Neural progenitor cell (in vitro differentiated cells): ENCODE measurements at regions not wholly inside any gene's neighbourhood (a gene's known extent, or its start where the extent isn't known, plus 50 kb on each side); places are given as distances from the start of the nearest gene placed in this dataset.

Experiments used
- DNase-seq: peaks from one replicate; pipeline ENCODE4 v3.0.0-alpha.2; 2016; ENCODE audit warnings: low spot score
- H2AFZ ChIP-seq: fragments of 200-600 bp; sonication (generic); replicated peaks from 2 replicates; pipeline ENCODE4 v1.6.1; 2016; ENCODE audit warnings: antibody characterized with exemption
- H3F3A ChIP-seq: fragments of 200-600 bp; sonication (generic); 2 replicates; pipeline ENCODE4 v1.6.1; 2016; ENCODE audit warnings: antibody characterized with exemption, low read depth
- H3K27ac ChIP-seq: fragments of 200-600 bp; sonication (generic); 2 replicates; pipeline ENCODE4 v1.5.1; 2016; ENCODE audit warnings: mild to moderate bottlenecking
- H3K27me3 ChIP-seq: fragments of 200-600 bp; sonication (generic); 2 replicates; pipeline ENCODE4 v1.6.1; 2016; ENCODE audit warnings: mild to moderate bottlenecking, moderate library complexity
- H3K36me3 ChIP-seq: fragments of 200-600 bp; sonication (generic); 2 replicates; pipeline ENCODE4 v1.5.1; 2016
- H3K4me1 ChIP-seq: fragments of 200-600 bp; sonication (generic); 2 replicates; pipeline ENCODE4 v1.6.1; 2016; ENCODE audit warnings: mixed run types
- H3K4me2 ChIP-seq: fragments of 200-600 bp; sonication (generic); 2 replicates; pipeline ENCODE4 v1.6.1; 2016
- H3K4me3 ChIP-seq: fragments of 200-600 bp; sonication (generic); 2 replicates; pipeline ENCODE4 v1.5.1; 2016
- H3K79me2 ChIP-seq: fragments of 200-600 bp; sonication (generic); 2 replicates; pipeline ENCODE4 v1.6.1; 2016; ENCODE audit warnings: low read depth
- H3K9ac ChIP-seq: fragments of 200-600 bp; sonication (generic); 2 replicates; pipeline ENCODE4 v1.6.1; 2016
- H3K9me3 ChIP-seq: fragments of 200-600 bp; sonication (generic); 2 replicates; pipeline ENCODE4 v1.5.1; 2016; ENCODE audit warnings: low read depth
- H4K20me1 ChIP-seq: fragments of 200-600 bp; sonication (generic); 2 replicates; pipeline ENCODE4 v1.6.1; 2016; ENCODE audit warnings: low read depth
- H3K27ac Mint-ChIP-seq: 3 replicates; pipeline ENCODE4 v1.8.0; 2021; ENCODE audit warnings: mixed read lengths
- H3K27me3 Mint-ChIP-seq: 2 replicates; pipeline ENCODE4 v1.8.0; 2022; ENCODE audit warnings: low read depth, mild to moderate bottlenecking, inconsistent platforms, moderate library complexity, mixed read lengths; ENCODE audit not compliant: insufficient read depth
- H3K36me3 Mint-ChIP-seq: 3 replicates; pipeline ENCODE4 v1.8.0; 2021; ENCODE audit warnings: mixed read lengths
- H3K4me1 Mint-ChIP-seq: 3 replicates; pipeline ENCODE4 v1.8.0; 2021; ENCODE audit warnings: mixed read lengths
- H3K4me3 Mint-ChIP-seq: 3 replicates; pipeline ENCODE4 v1.8.0; 2021; ENCODE audit warnings: mild to moderate bottlenecking, moderate library complexity, mixed read lengths
- H3K9me3 Mint-ChIP-seq: 3 replicates; pipeline ENCODE4 v1.8.0; 2020; ENCODE audit warnings: mixed read lengths
- CTCF ChIP-seq: fragments of 200-600 bp; sonication (generic); IDR thresholded peaks from 2 replicates; pipeline ENCODE4 v1.5.1; 2017; ENCODE audit warnings: antibody characterized with exemption, mild to moderate bottlenecking
- EZH2 ChIP-seq: fragments of 200-600 bp; sonication (generic); IDR thresholded peaks from 2 replicates; pipeline ENCODE4 v1.6.1; 2017; ENCODE audit warnings: antibody characterized with exemption, mild to moderate bottlenecking, moderate library complexity
- EZH2phosphoT487 ChIP-seq: fragments of 200-600 bp; sonication (generic); IDR thresholded peaks from 2 replicates; pipeline ENCODE4 v1.6.1; 2017; ENCODE audit warnings: antibody characterized with exemption

DNA sequence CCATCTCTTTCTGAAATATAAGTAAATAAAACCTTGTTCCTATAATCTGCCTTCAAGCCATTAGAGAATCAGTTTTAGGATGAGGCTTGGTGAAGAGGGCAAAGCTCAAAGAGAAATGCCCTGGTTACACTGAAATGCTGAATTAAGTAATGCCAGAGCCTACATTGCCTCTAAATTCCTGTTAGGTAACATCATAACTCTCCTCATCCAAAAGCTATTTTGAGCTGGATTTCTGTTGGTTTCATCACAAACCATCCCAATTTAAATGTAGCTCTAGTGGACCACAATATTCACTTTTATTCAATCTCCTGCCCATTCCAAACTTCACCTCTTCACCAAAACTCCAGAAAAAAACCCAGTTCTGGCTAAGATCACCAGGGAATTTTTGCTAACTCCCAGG lies 1319.7 kb upstream of the TENM3 start:
- Histone ChIP-seq H3K4me1 (no peaks in the 10 kb centered on the region), H4K20me1 (no peaks in the 10 kb centered on the region), H2AFZ (no peak overlapping the region), H3K4me2 (no peak overlapping the region), H3K79me2 (no peaks in the 10 kb centered on the region), H3K27ac (no peak overlapping the region), H3K27me3 (no peaks in the 10 kb centered on the region), H3K4me3 (no peak overlapping the region), H3K9ac (no peak overlapping the region), H3F3A (no peaks in the 10 kb centered on the region), H3K9me3 (no peaks in the 10 kb centered on the region), H3K36me3 (no peaks in the 10 kb centered on the region)
- H3K4me3 Mint-ChIP-seq = no peak overlapping the region
- H3K4me1 Mint-ChIP-seq = no peaks in the 10 kb centered on the region
- TF ChIP-seq EZH2 = no peak
- no peak for TF ChIP-seq EZH2phosphoT487
- no peak for TF ChIP-seq CTCF
- H3K9me3 Mint-ChIP-seq = no peaks in the 10 kb centered on the region
- H3K36me3 Mint-ChIP-seq = no peaks in the 10 kb centered on the region
- no peak for DNase-seq
- no peak overlapping the region for H3K27ac Mint-ChIP-seq
- no peaks in the 10 kb centered on the region for H3K27me3 Mint-ChIP-seq

DNA sequence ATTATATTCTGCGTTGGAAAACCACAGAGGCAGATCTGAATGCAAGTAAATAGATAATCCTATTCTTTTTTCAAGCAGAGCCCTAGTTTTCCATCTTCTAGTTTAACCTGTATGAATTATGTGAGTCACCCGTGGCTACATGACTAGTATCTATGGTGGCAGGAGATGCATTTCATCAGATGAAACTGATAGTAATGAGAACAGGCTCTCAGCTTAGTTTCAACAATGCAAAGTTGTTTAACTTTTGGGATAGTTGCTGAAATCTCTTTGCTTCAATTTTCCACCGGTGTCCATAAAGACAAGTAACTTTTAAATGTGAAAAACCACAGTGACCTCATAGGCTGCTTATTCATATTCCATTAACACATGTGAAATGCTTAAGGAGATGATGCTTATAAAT lies 1317.4 kb upstream of the TENM3 start:
- H2AFZ ChIP-seq = no peak overlapping the region
- Mint-ChIP-seq H3K27me3 (no peaks in the 10 kb centered on the region), H3K27ac (no peak overlapping the region), H3K4me3 (no peak overlapping the region), H3K9me3 (no peaks in the 10 kb centered on the region), H3K4me1 (no peaks in the 10 kb centered on the region), H3K36me3 (no peaks in the 10 kb centered on the region)
- TF ChIP-seq EZH2 (no peak), CTCF (no peak), EZH2phosphoT487 (no peak)
- no peaks in the 10 kb centered on the region for H3K4me1 ChIP-seq
- no peaks in the 10 kb centered on the region for H3K79me2 ChIP-seq
- no peaks in the 10 kb centered on the region for H4K20me1 ChIP-seq
- H3F3A ChIP-seq = no peaks in the 10 kb centered on the region
- H3K36me3 ChIP-seq = no peaks in the 10 kb centered on the region
- no peak overlapping the region for H3K4me3 ChIP-seq
- H3K4me2 ChIP-seq = no peak overlapping the region
- H3K27ac ChIP-seq = no peak overlapping the region
- H3K9ac ChIP-seq = no peak overlapping the region
- no peaks in the 10 kb centered on the region for H3K9me3 ChIP-seq
- H3K27me3 ChIP-seq = no peaks in the 10 kb centered on the region
- no peak for DNase-seq

DNA sequence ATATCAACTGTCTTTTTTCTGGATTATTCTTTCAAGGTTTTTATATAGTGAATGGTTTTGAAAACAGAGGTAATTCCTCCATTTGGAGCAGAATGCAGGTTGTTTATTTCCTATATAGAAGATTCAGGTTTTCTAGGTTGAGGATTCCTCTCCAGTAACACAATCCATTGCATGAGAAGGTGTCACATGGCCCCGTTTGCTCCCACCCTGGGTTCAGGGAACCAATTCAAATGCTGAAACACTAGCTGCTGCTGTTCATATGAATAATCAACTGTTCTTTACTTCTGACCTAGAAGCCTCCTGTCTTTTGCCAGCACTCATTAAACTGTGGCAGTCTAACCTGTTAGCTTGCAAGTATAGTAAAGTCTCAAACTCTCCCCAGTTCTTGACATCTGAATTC lies 1316.9 kb upstream of the TENM3 start:
- Histone ChIP-seq H3K36me3 (no peaks in the 10 kb centered on the region), H3K27ac (no peak overlapping the region), H2AFZ (no peak overlapping the region), H3K4me3 (no peak overlapping the region), H3K4me1 (no peaks in the 10 kb centered on the region), H3K27me3 (no peaks in the 10 kb centered on the region), H3K4me2 (no peak overlapping the region), H3F3A (no peaks in the 10 kb centered on the region), H4K20me1 (no peaks in the 10 kb centered on the region), H3K9ac (no peak overlapping the region), H3K9me3 (no peaks in the 10 kb centered on the region), H3K79me2 (no peaks in the 10 kb centered on the region)
- no peak for DNase-seq
- Mint-ChIP-seq H3K9me3 (no peaks in the 10 kb centered on the region), H3K27me3 (no peaks in the 10 kb centered on the region), H3K36me3 (no peaks in the 10 kb centered on the region), H3K4me3 (no peak overlapping the region), H3K27ac (no peak overlapping the region), H3K4me1 (no peaks in the 10 kb centered on the region)
- TF ChIP-seq EZH2phosphoT487 (no peak), CTCF (no peak), EZH2 (no peak)
